MCF 10A (cell line): ENCODE measurements at regions not wholly inside any gene's neighbourhood (a gene's known extent, or its start where the extent isn't known, plus 50 kb on each side); places are given as distances from the start of the nearest gene placed in this dataset.

Experiments
- BruUV-seq: library from RNA; stranded (reverse); fragments of 400-500 nt; replicated peaks from 2 replicates; lab custom pipeline; 2021; lab: Mats Ljungman, UMichigan
- CTCF ChIA-PET: fragments of 300-600 bp; sonication (Branson Sonifier 250); formaldehyde crosslinking; extraction: SDS; loops from one replicate; lab custom pipeline; 2021; ENCODE audit warnings: antibody characterized with exemption, inconsistent platforms; lab: Yijun Ruan, JAX
- POLR2A ChIA-PET: fragments of 300-600, 350-650 bp; sonication (Branson Sonifier 250); formaldehyde crosslinking; extraction: SDS; loops from one replicate; lab custom pipeline; 2020; ENCODE audit warnings: antibody characterized with exemption, inconsistent platforms; lab: Yijun Ruan, JAX
- DNase-seq: peaks from one replicate; pipeline ENCODE4 v3.0.0-alpha.2; 2018; ENCODE audit not compliant: unreplicated experiment
- H3K27ac Mint-ChIP-seq: one replicate; pipeline ENCODE4 v1.8.0; 2022; ENCODE audit warnings: mild to moderate bottlenecking, low read depth, mixed read lengths; ENCODE audit not compliant: unreplicated experiment
- H3K27me3 Mint-ChIP-seq: one replicate; pipeline ENCODE4 v1.8.0; 2022; ENCODE audit warnings: mixed read lengths; ENCODE audit not compliant: insufficient read depth, unreplicated experiment
- H3K36me3 Mint-ChIP-seq: one replicate; pipeline ENCODE4 v1.8.0; 2022; ENCODE audit warnings: mild to moderate bottlenecking, moderate library complexity, mixed read lengths; ENCODE audit not compliant: insufficient read depth, unreplicated experiment
- H3K4me1 Mint-ChIP-seq: one replicate; pipeline ENCODE4 v1.8.0; 2022; ENCODE audit warnings: mixed read lengths; ENCODE audit not compliant: insufficient read depth, unreplicated experiment
- H3K4me3 Mint-ChIP-seq: one replicate; pipeline ENCODE4 v1.8.0; 2022; ENCODE audit warnings: mild to moderate bottlenecking, moderate library complexity, mixed read lengths; ENCODE audit not compliant: unreplicated experiment
- H3K9me3 Mint-ChIP-seq: one replicate; pipeline ENCODE4 v1.8.0; 2022; ENCODE audit warnings: mixed read lengths; ENCODE audit not compliant: unreplicated experiment
- CTCF ChIP-seq: fragments of 200-600 bp; IDR thresholded peaks from one replicate; pipeline ENCODE4 v1.8.0; 2022; ENCODE audit warnings: antibody characterized with exemption, mild to moderate bottlenecking; ENCODE audit not compliant: unreplicated experiment
- intact Hi-C: fragments of 100-400 bp; cut with micrococcal nuclease; formaldehyde crosslinking; loops from 2 replicates; pipeline ENCODE4 v1.14.1; 2022

- BruUV-seq = no TSS peak
- Mint-ChIP-seq H3K36me3 (no peaks in the 10 kb centered on the region), H3K4me3 (no peak overlapping the region), H3K27ac (no peak overlapping the region), H3K27me3 (no peaks in the 10 kb centered on the region), H3K4me1 (peaks cover 28% of the 10 kb centered on the region), H3K9me3 (no peaks in the 10 kb centered on the region)
- no peak for DNase-seq
- POLR2A ChIA-PET = interaction anchor here (0.6 to 1.2 kb wide), 2 partner anchors 14 to 91 kb away, joined by 3 to 7 read pairs; no protein-coding TSS in a partner anchor
- no peak for TF ChIP-seq CTCF
- intact Hi-C loops = no loop called here
- CTCF ChIA-PET = interaction anchor here (1.4 kb wide), 1 partner anchor 92 kb away, joined by 5 read pairs; no protein-coding TSS in a partner anchor
These were observed 134.9 kb upstream of the TOPAZ1 start for GRCh38 chr3:44106756-44107155.

GRCh38 chr3:44108481-44108880 is 133.2 kb upstream of the TOPAZ1 start:
- no peak for DNase-seq
- POLR2A ChIA-PET = no interaction called here
- H3K9me3 Mint-ChIP-seq = no peaks in the 10 kb centered on the region
- H3K36me3 Mint-ChIP-seq = no peaks in the 10 kb centered on the region
- no peak overlapping the region for H3K27ac Mint-ChIP-seq
- no TSS peak for BruUV-seq
- no peaks in the 10 kb centered on the region for H3K27me3 Mint-ChIP-seq
- peaks cover 31% of the 10 kb centered on the region for H3K4me1 Mint-ChIP-seq
- CTCF ChIA-PET = no interaction called here
- H3K4me3 Mint-ChIP-seq = no peak overlapping the region
- no peak for TF ChIP-seq CTCF
- intact Hi-C loops = no loop called here

- H3K27ac Mint-ChIP-seq = no peak overlapping the region
- intact Hi-C loops = no loop called here
- TF ChIP-seq CTCF = no peak
- H3K9me3 Mint-ChIP-seq = no peaks in the 10 kb centered on the region
- no peaks in the 10 kb centered on the region for H3K36me3 Mint-ChIP-seq
- H3K27me3 Mint-ChIP-seq = no peaks in the 10 kb centered on the region
- BruUV-seq = no TSS peak
- DNase-seq = peak; percentile 34
- CTCF ChIA-PET = interaction anchor here (1.2 kb wide), 1 partner anchor 327 kb away, joined by 3 read pairs; no protein-coding TSS in a partner anchor
- H3K4me3 Mint-ChIP-seq = no peak overlapping the region
- peaks cover 22% of the 10 kb centered on the region for H3K4me1 Mint-ChIP-seq
- POLR2A ChIA-PET = interaction anchor here (0.6 kb wide), 1 partner anchor 402 kb away, joined by 3 read pairs; no protein-coding TSS in a partner anchor
These were observed 131.8 kb upstream of the TOPAZ1 start for GRCh38 chr3:44109771-44110361.

- intact Hi-C loops = no loop called here
- H3K27me3 Mint-ChIP-seq = no peaks in the 10 kb centered on the region
These were observed 131.0 kb upstream of the TOPAZ1 start for GRCh38 chr3:44110648-44111047.

More at GRCh38 chr3:44110648-44111047, 131.0 kb upstream of the TOPAZ1 start:
- CTCF ChIA-PET = interaction anchor here (1.2 kb wide), 1 partner anchor 328 kb away, joined by 3 read pairs; no protein-coding TSS in a partner anchor
- Mint-ChIP-seq H3K36me3 (no peaks in the 10 kb centered on the region), H3K4me3 (no peak overlapping the region), H3K4me1 (peaks cover 16% of the 10 kb centered on the region), H3K27ac (no peak overlapping the region), H3K9me3 (no peaks in the 10 kb centered on the region)
- POLR2A ChIA-PET = interaction anchor here (0.6 kb wide), 1 partner anchor 403 kb away, joined by 3 read pairs; no protein-coding TSS in a partner anchor
- no peak for DNase-seq
- TF ChIP-seq CTCF = no peak
- BruUV-seq = no TSS peak
